ENCODE measurements at regions not wholly inside any gene's neighbourhood (a gene's known extent, or its start where the extent isn't known, plus 50 kb on each side); places are given as distances from the start of the nearest gene placed in this dataset.

- H3K27ac Mint-ChIP-seq, result no peak overlapping the region
- peaks cover 29% of the 10 kb centered on the region for H3K4me1 Mint-ChIP-seq
- H3K36me3 Mint-ChIP-seq (ENCODE audit: low read depth), result peaks cover 21% of the 10 kb centered on the region
- no peak overlapping the region for H3K4me3 Mint-ChIP-seq
- H3K9me3 Mint-ChIP-seq, result no peaks in the 10 kb centered on the region
- no peak for TF ChIP-seq CTCF (IDR thresholded peaks at IDR 0.05)
- DNase-seq, result no peak
- H3K27me3 Mint-ChIP-seq (ENCODE audit: low read depth, poor library complexity), result no peaks in the 10 kb centered on the region
Measured at GRCh38 chr6:67886840-67887292, 748.2 kb upstream of the ADGRB3 start.

- Mint-ChIP-seq H3K27ac (no peak overlapping the region), H3K27me3 (ENCODE audit: low read depth, poor library complexity) (no peaks in the 10 kb centered on the region)
Measured at GRCh38 chr6:67886036-67886707, 748.9 kb upstream of the ADGRB3 start.

GRCh38 chr6:67885081-67886033 is 749.7 kb upstream of the ADGRB3 start:
- Mint-ChIP-seq H3K27ac (no peak overlapping the region), H3K4me1 (peaks cover 23% of the 10 kb centered on the region), H3K36me3 (ENCODE audit: low read depth) (peaks cover 21% of the 10 kb centered on the region), H3K4me3 (no peak overlapping the region), H3K27me3 (ENCODE audit: low read depth, poor library complexity) (no peaks in the 10 kb centered on the region), H3K9me3 (no peaks in the 10 kb centered on the region)
- TF ChIP-seq CTCF (IDR thresholded peaks at IDR 0.05), result no peak
- DNase-seq, result no peak

More at GRCh38 chr6:67886036-67886707, 748.9 kb upstream of the ADGRB3 start:
- H3K9me3 Mint-ChIP-seq, result no peaks in the 10 kb centered on the region
- no peak for DNase-seq
- peaks cover 21% of the 10 kb centered on the region for H3K36me3 Mint-ChIP-seq (ENCODE audit: low read depth)
- H3K4me3 Mint-ChIP-seq, result no peak overlapping the region
- H3K4me1 Mint-ChIP-seq, result peaks cover 29% of the 10 kb centered on the region
- TF ChIP-seq CTCF (IDR thresholded peaks at IDR 0.05), result no peak

- TF ChIP-seq CTCF (IDR thresholded peaks at IDR 0.05), result no peak
- DNase-seq, result no peak
- peaks cover 3% of the 10 kb centered on the region for H3K9me3 Mint-ChIP-seq
- H3K27ac Mint-ChIP-seq, result no peak overlapping the region
- H3K36me3 Mint-ChIP-seq (ENCODE audit: low read depth), result peaks cover 17% of the 10 kb centered on the region
- no peak overlapping the region for H3K4me3 Mint-ChIP-seq
- H3K4me1 Mint-ChIP-seq, result peaks cover 13% of the 10 kb centered on the region
- H3K27me3 Mint-ChIP-seq (ENCODE audit: low read depth, poor library complexity), result no peaks in the 10 kb centered on the region
Measured at GRCh38 chr6:67884442-67884841, 750.6 kb upstream of the ADGRB3 start.

GRCh38 chr6:67883500-67884366 is 751.3 kb upstream of the ADGRB3 start:
- TF ChIP-seq CTCF (IDR thresholded peaks at IDR 0.05), result no peak
- Mint-ChIP-seq H3K9me3 (peaks cover 5% of the 10 kb centered on the region), H3K36me3 (ENCODE audit: low read depth) (peaks cover 15% of the 10 kb centered on the region), H3K4me3 (no peak overlapping the region), H3K27ac (no peak overlapping the region), H3K27me3 (ENCODE audit: low read depth, poor library complexity) (no peaks in the 10 kb centered on the region), H3K4me1 (peaks cover 6% of the 10 kb centered on the region)
- DNase-seq, result no peak
